ENCODE measurements at regions not wholly inside any gene's neighbourhood (a gene's known extent, or its start where the extent isn't known, plus 50 kb on each side); places are given as distances from the start of the nearest gene placed in this dataset.

DNA sequence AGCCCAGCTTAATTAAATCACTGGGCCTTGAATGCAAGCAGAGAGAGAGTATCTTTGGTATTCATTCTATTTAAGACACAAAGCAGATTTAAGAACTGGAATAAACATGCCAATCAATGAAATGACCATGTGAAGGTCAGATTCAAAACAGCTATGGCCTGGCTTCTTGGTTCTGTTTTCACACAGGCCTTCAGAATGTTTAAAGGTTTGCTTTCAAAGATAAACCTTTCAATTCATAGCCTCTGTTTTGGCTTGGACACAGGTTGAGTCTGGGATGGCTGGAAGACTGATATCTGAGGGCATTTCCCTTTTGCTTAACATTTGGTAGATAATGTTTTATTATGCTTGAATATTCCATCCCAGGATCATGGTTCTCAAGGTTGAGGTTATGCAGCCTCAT lies 244.4 kb upstream of the KBTBD8 start:
- TF ChIP-seq, protein P1, sequence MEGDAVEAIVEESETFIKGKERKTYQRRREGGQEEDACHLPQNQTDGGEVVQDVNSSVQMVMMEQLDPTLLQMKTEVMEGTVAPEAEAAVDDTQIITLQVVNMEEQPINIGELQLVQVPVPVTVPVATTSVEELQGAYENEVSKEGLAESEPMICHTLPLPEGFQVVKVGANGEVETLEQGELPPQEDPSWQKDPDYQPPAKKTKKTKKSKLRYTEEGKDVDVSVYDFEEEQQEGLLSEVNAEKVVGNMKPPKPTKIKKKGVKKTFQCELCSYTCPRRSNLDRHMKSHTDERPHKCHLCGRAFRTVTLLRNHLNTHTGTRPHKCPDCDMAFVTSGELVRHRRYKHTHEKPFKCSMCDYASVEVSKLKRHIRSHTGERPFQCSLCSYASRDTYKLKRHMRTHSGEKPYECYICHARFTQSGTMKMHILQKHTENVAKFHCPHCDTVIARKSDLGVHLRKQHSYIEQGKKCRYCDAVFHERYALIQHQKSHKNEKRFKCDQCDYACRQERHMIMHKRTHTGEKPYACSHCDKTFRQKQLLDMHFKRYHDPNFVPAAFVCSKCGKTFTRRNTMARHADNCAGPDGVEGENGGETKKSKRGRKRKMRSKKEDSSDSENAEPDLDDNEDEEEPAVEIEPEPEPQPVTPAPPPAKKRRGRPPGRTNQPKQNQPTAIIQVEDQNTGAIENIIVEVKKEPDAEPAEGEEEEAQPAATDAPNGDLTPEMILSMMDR (IDR thresholded peaks at IDR 0.05 in 2 of 3, conservative IDR thresholded peaks at IDR 0.05 in 1 of 3; ENCODE audit: control insufficient read depth in 2 of 3, extremely low read depth in 1 of 3, insufficient read depth in 1 of 3, low read depth in 3 of 3, low read length in 3 of 3): no peak
- TF ChIP-seq MXI1 (IDR thresholded peaks at IDR 0.05; ENCODE audit: low read depth, low read length) (no peak), ZBED1 (IDR thresholded peaks at IDR 0.05; ENCODE audit: borderline replicate concordance) (no peak), EGR1 (IDR thresholded peaks at IDR 0.05; ENCODE audit: borderline replicate concordance in 1 of 2, low read depth in 2 of 2, low read length in 2 of 2) (no peak), POLR2AphosphoS5 (IDR thresholded peaks at IDR 0.05; ENCODE audit: low read length) (no peak), POLR2A (IDR thresholded peaks at IDR 0.05; ENCODE audit: low read depth, low read length) (no peak), MTA3 (IDR thresholded peaks at IDR 0.05; ENCODE audit: borderline replicate concordance, low read length) (no peak), ZBTB11 (CRISPR knock-in tag; IDR thresholded peaks at IDR 0.05) (no peak)
- TF ChIP-seq, protein P2, sequence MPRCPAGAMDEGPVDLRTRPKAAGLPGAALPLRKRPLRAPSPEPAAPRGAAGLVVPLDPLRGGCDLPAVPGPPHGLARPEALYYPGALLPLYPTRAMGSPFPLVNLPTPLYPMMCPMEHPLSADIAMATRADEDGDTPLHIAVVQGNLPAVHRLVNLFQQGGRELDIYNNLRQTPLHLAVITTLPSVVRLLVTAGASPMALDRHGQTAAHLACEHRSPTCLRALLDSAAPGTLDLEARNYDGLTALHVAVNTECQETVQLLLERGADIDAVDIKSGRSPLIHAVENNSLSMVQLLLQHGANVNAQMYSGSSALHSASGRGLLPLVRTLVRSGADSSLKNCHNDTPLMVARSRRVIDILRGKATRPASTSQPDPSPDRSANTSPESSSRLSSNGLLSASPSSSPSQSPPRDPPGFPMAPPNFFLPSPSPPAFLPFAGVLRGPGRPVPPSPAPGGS (IDR thresholded peaks at IDR 0.05; ENCODE audit: borderline replicate concordance, insufficient read depth, low read depth, low read length, poor library complexity, severe bottlenecking): no peak
- TF ChIP-seq, protein P3, sequence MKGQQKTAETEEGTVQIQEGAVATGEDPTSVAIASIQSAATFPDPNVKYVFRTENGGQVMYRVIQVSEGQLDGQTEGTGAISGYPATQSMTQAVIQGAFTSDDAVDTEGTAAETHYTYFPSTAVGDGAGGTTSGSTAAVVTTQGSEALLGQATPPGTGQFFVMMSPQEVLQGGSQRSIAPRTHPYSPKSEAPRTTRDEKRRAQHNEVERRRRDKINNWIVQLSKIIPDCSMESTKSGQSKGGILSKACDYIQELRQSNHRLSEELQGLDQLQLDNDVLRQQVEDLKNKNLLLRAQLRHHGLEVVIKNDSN (IDR thresholded peaks at IDR 0.05; ENCODE audit: borderline replicate concordance, extremely low read length, insufficient read depth, low read depth, low read length): no peak

All from GM12878 (cell line).